Skin of body (tissue), 1 donor: ENCODE measurements at regions not wholly inside any gene's neighbourhood (a gene's known extent, or its start where the extent isn't known, plus 50 kb on each side); places are given as distances from the start of the nearest gene placed in this dataset.

Experiments
- DNase-seq: peaks from one replicate; lab custom pipeline; 2025; lab: John Stamatoyannopoulos, UW

DNA sequence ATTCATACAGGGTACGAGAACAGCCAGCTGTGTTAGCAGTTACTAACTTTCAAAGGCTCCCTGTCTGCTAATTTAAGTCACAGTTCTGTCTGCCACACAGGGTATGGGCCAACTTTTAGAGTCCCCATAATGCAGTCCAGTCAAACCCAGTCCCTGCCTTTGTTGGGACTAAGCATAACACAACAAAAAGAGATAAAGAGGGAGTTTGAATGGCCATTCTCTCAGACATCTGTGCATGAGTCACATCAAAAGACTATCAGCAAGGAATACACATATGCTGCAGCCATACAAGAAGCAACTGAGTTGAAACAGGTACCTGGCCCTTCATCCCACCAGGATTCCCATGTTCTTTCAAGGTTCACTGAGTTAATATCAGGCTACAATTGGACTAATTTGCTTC, 744.5 kb upstream of the C9orf72 start:
- DNase-seq: no peak

DNA sequence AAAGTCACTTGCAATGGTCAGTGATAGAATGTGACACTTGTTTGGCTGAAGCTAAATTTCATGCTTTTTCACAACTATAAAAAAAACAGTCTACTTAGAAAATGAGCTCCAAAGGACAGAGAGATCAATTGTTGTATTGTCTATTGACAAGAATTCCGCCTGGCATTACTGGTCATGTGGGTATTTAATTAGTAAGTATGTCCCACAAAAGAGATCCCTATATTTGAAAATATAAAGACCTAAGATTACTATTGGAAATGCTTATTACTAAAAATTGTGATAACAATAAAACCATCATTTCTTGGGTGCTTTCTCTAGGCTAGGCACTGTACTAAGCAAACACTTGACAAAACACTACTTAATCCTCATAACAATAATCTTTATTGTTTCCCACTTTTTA, 745.2 kb upstream of the C9orf72 start:
- no peak for DNase-seq

DNA sequence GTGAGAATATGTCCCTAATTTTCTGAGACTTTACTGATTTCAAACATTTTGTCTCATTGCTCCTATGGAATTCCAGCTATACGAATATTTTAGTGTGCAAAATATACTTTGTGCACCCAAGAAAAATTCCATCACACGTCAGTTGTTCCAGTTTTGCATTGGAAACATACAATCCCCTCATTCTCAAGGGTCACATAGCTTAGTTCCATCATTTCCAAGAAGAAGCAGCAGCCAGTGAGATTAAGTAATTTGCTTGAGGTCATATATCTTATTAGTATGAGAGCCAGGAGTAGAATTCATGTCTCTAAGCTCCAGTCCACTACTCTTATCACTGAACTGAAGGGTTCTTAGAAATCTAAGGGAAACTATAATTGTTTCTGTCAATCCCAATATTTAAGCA, 746.7 kb upstream of the C9orf72 start:
- peak; percentile 21 for DNase-seq

DNA sequence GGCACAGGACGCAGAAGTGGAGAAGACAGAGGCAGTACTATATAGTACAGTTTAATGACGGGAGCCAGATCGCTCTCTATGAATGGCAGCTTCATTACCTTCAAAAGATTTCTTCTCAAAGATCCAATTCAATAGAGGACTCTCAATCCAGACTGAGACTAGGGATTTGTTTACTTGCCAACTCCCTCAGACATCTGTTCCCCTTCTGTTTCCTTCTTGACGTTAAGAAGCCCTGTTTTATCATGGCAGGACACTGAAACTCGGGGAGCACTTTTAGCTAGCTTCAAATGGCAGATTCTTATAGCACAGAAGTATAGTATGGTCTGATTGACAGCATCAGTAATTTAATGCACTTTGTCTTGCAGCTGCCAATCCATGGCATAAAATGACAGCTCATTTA, 747.3 kb upstream of the C9orf72 start:
- DNase-seq: peak; percentile 65

DNA sequence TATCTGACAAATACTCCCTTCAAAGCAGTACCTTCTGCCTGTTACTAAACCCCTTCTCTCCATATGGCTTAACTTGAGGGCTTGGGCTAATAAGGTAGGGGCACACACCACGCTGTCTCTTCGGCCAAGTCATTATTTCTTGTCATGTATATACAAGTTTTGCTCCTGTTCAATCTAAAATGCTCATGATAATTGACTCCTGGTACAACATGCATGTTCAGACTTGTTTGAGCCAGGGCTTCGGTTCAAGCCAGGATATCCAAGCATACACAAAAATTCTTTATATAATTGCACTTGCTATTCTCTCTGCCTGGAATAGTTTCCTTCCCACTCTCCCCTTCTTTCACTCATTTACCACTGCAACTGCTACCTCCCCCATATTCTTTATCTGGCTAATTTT, 756.0 kb upstream of the C9orf72 start:
- no peak for DNase-seq

DNA sequence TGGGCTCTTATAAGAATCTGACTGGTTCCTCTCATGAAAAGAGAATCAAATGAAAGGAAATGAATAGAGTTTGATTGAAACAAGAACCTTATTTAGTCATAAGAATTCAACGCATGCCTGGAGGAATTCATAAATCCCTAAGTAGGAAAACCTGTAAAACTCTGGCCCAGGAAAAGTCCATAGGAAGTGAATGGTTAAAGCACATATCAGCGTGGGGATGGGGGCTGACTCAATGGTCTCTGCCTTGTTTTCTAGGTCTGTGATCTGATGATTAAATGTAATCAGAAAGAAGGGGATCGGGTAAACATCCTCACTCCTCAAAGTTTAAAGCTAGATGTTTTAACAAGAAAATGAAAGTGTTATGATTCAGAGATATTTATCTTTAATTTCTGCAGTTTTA, 759.4 kb upstream of the C9orf72 start:
- DNase-seq: no peak

DNA sequence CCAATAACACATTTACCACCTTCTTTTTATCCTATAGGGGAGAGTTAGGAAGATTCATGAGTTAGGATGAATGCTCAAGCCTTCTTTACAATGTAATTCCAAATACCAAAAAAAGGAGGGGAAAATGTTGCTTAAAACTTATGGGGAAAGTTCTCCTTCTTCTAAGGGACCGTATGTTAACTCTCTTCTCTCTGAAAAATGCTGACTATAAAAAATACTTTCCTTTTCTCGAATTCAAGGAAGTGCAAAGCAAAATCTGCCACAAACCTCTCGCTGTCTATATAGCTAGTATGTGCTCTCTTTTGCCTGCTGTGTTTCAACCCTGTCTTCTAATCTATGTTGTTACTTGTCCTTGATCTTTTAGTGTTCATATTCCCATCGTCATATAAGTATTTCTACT, 768.6 kb upstream of the C9orf72 start:
- no peak for DNase-seq

DNA sequence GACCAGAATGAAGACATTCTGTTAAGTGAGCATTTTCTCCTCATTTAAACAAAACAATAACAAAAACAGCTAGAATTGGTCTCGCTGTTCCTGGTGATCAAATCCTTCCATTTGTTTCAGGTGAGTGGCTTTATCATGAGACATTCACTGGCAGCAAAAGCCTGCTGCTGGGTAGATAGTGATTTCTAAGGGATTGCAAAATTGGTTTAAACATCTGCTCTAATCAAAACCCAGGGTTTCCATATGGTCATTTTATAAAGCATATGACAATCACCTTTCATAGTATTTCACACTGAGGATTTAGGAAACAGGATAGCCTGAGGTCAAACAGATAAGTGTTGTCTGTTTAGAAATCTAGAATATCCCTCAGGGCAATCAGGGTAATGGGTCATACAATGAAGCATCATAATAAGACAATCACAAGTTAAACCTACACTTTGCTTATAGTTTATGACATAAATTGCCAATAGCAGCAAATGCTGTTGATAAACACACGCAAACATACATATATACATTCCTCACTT, 769.6 kb upstream of the C9orf72 start:
- no peak for DNase-seq

DNA sequence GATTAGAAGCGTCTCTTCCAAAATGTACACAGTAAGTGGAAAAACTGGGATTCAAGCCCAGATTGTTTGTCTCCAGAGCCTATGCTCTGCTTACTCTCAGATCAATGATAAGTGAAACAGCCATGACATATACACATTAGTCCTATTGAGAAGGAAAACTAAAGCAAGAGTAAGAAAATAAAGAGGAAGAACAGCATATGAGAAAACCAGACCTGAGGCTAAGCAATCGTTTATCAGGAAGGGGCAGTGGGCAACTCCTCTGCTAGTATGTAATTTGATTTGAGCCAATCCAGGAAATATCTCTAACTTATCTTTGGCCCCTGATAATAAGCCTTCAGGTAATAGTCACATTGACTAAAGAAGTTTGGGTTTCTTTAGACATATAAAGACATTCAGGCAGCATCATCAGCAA, 789.9 kb upstream of the C9orf72 start:
- DNase-seq: no peak

DNA sequence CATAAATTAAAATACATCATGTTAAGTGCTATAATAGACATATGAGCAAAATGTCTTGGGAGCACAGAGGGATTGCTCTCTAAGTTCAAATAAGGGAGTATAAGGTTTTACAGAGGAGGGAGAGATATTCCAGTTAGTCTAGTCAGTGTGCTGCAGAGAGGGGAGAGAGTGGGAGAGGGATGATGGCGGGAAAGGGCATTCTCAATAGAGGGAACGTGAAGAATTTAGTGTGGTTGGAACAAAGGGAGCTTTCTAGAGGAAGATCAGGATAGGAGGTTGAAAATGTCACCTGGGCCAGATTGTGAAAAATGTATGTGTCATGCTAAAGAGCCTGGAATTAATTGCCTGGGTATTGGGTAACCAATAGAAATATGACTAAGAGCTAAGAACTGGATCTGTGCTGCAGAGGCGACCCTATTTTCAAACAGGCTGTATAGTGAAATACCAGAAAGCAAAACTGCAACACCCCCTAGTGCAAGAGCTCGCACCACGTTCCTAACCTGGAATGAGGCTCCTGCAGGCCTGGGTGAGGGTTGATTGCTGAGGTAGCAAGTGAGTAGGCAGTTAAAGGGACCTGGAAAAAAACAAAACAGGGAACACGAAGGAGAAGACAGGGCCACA, 791.8 kb upstream of the C9orf72 start:
- DNase-seq: no peak

DNA sequence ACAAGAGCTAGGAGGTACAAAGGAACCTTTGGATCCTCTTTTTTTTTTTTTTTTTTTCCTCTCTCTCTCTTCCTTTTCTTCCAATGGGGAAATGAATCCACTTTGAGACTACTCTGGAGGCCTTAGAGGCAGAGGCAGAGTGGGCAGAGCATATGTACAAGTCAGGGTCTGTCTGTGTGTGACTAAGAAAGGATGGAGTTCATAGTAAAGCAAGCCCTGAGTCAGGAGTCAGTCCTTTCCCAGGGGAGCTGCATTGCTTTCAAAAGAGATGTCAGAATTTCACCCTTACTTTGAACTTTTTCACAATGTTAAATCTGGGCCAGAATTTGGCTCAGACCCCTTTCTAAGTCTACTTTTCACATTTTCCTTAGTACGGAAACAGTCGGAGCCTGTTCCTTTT, 792.4 kb upstream of the C9orf72 start:
- DNase-seq: no peak

DNA sequence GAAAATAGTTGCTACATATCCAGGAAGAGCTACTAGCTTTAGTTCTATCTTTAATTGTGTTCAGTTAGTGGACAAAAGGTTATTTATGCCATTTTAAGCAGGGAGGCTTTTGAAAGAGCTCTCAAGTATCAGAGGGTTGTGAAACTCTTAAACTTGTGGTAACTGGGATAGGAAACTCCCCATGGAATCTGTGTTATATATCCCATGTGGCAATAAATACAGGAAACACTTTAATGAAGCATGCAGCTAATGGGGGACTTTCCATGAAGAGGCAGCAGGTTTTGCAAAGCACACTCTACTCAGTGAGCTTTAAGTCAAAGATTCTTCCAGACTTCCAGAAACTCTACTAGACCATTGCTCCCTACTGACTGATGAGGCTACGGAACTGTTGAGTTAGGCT, 805.0 kb upstream of the C9orf72 start:
- no peak for DNase-seq

DNA sequence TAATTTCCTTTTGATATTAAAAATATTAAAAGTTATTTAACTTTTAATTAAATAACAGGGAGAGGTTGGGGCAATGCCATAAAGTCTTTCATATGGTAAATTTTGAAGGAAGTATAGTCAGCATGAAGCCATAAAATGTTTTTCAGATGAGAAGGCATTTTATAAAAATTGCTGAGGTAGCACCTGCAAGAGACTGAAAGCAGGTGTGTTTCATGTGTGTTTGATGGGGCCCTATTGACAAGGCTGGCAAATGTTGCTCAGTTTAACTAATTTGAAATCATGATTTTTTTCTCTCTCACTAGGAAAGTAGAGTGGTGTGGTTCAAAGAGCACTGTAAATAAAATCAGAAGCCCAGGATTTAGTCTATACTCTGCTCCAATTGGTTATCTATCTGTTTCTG, 805.8 kb upstream of the C9orf72 start:
- no peak for DNase-seq

DNA sequence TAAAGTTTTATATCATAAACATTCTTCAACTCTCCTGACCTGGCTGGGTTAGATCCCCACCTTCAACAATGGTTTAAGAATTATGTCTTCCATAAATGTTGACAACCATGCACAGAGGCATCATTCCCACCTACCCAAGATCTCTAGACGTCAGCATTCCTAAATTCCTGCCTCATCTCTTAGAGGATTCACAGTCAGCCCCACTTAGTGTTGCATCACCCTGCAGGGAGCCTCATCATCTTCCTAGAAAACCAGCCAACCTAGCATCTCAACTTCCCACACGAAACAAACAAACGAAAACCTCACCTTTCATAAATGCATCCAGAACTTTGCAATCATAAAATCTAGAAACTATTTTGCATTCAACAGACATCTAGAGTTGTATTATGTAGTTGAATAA, 816.1 kb upstream of the C9orf72 start:
- DNase-seq: no peak

DNA sequence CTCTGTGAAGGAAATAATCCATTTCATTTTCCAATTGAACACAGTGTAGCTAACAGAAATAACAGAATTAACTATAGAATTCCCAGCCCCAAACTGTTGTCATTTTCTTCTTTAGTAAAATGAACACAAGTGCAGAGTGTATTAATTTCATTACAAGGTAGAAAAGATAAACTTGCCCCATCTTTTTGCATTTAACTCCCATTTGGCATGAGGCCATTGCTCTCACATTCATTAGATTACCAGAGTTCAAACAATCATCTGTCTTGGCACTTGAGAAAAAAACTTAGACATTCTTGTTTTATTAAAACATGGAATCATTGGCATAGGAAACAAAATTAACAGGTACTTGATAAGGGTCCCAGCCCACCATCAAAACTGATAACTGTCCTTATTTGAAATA, 821.5 kb upstream of the C9orf72 start:
- DNase-seq: no peak

DNA sequence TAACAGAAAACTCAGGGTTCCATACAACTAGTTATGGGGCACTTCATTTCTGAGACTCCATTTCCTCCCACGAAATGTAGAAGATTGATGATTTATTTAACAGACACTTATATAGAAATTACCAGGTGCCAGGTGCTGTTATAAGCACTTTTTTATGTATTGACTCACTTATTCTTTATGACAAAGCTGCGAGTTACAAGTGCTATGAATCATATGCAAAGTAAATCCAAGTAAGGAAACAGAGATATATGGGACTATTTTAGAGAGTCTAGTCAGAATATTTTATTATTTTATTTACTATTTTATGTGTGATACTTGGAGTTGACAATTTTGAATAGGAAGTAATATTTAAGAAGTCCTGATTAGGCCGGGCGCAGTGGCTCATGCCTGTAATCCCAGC, 822.8 kb upstream of the C9orf72 start:
- DNase-seq: no peak

DNA sequence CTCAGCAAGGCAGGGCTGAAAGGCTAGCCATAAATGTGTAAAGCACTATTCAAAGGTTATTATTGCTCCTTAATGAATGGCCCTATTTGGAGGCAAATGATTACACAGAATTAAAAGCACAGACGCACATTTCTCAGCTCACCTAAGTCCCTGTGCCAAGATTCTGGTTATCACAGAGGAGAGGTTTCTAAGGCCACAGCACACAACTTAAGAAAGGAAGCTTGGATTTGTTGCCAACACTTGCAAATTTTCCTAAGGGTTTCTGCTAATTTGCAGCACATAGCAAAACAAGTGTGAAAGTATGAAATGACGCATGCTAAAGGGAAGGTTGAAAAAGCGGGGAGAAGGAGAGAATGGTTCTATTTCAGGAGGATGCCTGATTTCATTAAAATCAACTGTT, 834.1 kb upstream of the C9orf72 start:
- no peak for DNase-seq

DNA sequence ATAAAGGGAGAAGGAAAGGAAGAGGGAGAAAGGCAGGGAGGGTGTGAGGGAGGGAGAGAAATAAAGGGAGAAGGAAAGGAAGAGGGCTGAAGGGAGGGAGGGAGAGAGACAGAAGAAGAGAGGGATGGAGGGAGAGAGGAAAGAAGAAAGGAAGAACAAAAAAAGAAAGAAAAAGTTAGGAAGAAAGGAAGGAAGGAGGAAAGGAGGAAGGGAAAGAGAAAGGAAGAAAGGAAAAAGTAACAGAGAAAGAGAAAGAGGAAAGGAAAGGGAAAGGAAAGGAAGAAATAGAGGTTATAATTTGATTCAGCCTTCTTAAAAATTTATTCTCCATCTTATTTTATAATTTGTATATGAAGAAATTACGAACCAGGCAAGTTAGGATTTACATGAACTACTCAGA, 836.6 kb upstream of the C9orf72 start:
- DNase-seq: no peak

DNA sequence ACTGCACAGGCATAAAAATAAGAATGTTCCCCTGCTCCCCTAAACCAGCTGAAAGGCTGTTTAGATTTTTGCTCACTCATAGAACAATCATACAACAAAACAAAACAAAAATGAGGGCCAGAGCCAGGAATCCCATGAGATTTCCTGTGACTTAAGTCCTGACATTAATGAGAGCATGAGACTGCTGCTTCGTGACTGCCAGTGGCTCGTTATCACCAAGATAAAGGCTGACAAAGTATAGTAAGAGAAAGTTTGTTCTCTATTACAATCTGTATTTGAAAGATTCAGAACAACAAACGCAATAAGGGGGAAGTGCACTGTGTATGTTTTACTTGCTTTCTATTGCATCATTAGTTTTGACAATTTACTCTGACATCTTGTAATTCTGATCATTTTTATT, 837.1 kb upstream of the C9orf72 start:
- DNase-seq: no peak

DNA sequence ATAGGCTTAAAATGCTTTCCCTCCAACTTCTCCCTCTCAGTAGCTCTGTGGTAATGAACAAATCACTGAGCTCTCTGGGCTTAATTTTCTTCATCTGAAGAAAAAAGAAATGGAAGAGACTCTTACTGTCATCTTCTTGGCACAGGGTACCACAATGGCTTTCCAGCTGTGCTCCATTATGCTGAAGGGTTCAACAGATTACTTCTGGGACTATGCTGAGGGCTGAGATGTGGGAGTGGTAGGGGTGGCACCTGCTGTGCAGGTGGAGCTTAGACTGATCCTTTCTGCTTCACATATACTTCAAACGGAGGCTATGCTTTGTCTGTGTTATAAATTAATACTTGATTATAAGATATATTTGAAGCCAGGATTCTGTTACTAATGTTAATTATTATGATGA, 840.2 kb upstream of the C9orf72 start:
- DNase-seq: no peak

DNA sequence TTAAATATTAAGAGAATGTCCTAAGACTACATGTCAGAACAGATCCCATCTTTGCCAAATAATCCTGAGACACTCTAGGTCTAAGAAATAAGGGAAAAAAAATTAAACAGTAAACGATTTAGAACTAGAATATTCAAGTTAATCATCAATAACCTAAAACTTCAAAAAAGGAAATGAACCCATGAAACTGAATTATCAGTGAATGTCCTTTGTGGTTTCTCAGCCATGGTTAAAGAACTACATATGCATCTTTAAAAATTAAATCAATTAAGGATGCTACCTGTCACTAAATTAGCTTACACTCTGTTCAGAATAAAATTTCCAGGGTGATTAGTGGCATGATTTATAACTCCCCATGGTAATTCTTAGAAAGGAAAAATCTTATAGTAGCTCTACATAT, 850.0 kb upstream of the C9orf72 start:
- DNase-seq: no peak

DNA sequence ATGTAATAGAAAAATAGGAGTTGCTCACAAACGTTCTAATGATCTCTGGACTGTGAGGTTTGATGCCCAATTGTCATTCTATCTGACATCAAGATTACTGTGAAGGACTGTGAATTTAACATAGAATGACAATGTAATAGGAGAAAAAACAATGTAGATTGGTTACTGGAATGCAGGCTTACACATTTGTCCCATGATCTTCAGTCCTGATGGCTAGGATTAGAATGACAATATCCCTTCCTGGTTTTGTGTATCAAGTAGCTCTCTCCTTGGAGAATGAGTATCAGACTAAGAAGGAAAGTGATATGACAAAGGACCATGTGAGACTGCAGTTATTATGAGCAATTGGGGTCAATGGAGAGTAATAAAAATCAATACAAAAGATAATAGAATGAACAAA, 862.2 kb upstream of the C9orf72 start:
- DNase-seq: no peak

DNA sequence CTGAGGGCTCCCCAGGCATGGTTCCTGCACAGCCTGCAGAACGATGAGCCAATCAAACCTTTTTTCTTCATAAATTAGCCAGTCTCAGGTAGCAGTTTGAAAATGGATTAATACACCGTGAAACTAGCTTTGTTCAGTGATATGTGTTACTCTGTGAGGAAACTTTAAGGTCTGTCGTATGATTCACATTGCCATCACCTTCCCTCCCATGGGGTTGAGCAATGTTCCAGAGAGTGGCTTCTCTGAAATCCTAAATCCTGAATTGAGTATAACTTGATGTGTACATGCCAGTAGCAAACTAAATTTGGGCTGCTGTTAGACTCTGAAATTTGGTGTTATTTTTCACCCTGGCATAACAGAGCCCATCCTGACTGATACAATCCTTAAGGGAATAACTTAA, 866.4 kb upstream of the C9orf72 start:
- no peak for DNase-seq

DNA sequence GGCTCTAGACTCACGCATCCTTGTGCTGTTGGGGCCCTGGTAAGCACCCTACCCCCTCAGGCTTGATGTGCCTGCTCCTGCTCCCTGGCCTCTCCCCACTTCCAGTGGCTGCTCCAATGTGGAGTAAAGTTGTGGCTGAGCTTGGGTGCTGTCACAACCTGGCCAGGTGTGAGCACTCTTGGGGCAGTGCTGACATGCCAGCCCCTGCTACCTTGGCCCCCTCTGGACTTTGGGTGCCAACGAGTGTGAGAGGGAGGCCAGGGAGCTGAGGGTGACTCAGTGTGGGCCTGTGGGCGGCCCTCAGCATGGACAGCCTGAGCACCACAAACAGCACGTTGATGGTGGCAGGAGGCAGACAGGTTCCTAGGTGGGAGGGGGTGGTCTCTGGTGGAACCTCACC, 870.2 kb upstream of the C9orf72 start:
- DNase-seq: no peak
